ENCODE measurements at regions not wholly inside any gene's neighbourhood (a gene's known extent, or its start where the extent isn't known, plus 50 kb on each side); places are given as distances from the start of the nearest gene placed in this dataset.

DNA sequence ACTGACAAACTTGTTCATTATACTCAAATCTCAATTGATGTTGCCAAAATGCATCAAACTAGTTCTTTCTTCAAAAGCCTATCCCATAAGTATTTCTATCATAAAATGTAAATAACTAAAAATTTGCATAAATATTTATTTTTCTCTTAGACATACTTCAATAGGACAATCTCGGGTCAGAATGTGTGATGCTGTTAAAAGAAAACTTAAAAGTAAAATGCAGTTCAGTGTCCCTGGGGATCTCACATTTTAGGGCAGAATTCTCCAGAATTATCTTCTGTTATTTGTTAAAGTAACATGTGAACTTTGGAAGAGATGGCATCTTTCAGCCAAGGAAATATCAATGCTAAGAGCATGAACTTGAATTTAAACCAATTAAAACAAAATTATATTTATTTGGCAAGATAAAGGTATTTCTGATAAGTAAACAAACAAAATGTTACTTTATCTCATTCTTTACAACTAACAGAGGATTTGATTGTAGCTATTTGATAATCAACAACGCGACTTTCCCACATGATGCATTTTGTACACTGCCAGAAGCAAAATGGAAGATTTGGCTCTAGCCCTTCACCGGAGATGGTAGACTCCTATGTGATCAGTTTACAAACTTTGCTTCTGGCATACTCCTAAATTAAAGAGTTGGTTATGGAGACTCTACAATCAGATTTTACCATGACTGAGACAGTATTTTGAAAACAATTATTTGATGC is 169.5 kb upstream of the EDNRB start:
- Histone ChIP-seq H3K4me3 (ENCODE audit: low read depth, low read length, poor library complexity, severe bottlenecking) (no peak overlapping the region), H3K27me3 (ENCODE audit: insufficient read depth, low read length) (no peaks in the 10 kb centered on the region), H3K9me2 (ENCODE audit: low read depth, low read length) (no peaks in the 10 kb centered on the region; the same call in 1 of the 2 replicates), H2AFZ (ENCODE audit: low read length) (no peak overlapping the region), H3K9me3 (ENCODE audit: low read length) (no peaks in the 10 kb centered on the region; the same call in 1 of the 2 replicates), H3F3A (ENCODE audit: insufficient read depth, low read length) (no peaks in the 10 kb centered on the region), H3K36me3 (ENCODE audit: insufficient read depth, low read length) (no peaks in the 10 kb centered on the region), H3K4me2 (ENCODE audit: low read length) (no peak overlapping the region), H3K9ac (ENCODE audit: low read length) (no peak overlapping the region), H3K27ac (ENCODE audit: low read depth, low read length, poor library complexity, severe bottlenecking) (no peak overlapping the region), H3K4me1 (ENCODE audit: insufficient read depth, low read length, severe bottlenecking) (no peaks in the 10 kb centered on the region), H4K20me1 (ENCODE audit: insufficient read depth, low read length) (no peaks in the 10 kb centered on the region), H3K79me2 (ENCODE audit: insufficient read depth, low read length) (no peaks in the 10 kb centered on the region)
- TF ChIP-seq EZH2 (IDR thresholded peaks at IDR 0.05; ENCODE audit: borderline replicate concordance, low read length): no peak
- TF ChIP-seq, protein P1, sequence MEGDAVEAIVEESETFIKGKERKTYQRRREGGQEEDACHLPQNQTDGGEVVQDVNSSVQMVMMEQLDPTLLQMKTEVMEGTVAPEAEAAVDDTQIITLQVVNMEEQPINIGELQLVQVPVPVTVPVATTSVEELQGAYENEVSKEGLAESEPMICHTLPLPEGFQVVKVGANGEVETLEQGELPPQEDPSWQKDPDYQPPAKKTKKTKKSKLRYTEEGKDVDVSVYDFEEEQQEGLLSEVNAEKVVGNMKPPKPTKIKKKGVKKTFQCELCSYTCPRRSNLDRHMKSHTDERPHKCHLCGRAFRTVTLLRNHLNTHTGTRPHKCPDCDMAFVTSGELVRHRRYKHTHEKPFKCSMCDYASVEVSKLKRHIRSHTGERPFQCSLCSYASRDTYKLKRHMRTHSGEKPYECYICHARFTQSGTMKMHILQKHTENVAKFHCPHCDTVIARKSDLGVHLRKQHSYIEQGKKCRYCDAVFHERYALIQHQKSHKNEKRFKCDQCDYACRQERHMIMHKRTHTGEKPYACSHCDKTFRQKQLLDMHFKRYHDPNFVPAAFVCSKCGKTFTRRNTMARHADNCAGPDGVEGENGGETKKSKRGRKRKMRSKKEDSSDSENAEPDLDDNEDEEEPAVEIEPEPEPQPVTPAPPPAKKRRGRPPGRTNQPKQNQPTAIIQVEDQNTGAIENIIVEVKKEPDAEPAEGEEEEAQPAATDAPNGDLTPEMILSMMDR (IDR thresholded peaks at IDR 0.05; ENCODE audit: low read length): no peak

DNA sequence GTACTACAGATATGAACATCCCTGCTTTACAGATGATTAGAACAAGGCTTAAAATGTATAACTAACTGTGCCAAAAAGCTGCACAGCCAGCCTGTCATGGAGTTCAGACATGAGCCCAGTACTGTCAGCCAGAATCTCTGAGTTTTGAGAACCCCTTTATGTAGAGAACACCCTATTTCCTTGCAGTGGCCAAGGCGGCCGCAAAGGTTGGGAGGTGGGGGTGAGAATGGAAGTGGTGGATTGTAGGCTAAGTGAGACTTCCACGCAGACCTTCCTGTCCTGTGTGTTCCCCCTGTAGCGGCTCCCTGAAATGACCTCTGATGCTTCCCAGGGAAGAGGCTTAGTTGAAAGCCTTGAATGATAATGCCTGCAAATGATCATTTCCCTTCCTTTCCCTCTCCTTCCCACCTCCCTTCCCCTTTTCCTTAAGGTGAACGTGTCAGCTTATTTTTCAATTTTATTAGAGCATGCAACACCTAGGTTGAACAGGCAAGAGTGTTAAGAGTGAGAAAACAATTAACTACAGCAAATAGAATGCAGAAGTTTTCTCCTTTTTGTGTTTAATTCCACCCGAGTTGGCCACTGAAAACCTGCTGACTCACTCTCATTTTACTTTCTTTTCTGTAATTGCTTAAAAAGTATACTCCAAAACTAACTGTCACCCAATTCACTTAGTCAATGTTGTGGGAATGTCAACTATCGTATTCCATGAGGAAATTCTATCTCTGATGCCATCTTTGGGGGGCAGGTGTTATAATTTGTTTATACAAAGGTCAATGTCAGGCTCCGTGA is 167.0 kb upstream of the EDNRB start:
- Histone ChIP-seq H3K4me3 (ENCODE audit: low read depth, low read length, poor library complexity, severe bottlenecking) (no peak overlapping the region), H3K27ac (ENCODE audit: low read depth, low read length, poor library complexity, severe bottlenecking) (no peak overlapping the region), H3F3A (ENCODE audit: insufficient read depth, low read length) (no peaks in the 10 kb centered on the region), H3K4me1 (ENCODE audit: insufficient read depth, low read length, severe bottlenecking) (no peaks in the 10 kb centered on the region), H2AFZ (ENCODE audit: low read length) (no peak overlapping the region), H3K4me2 (ENCODE audit: low read length) (no peak overlapping the region), H3K9me3 (ENCODE audit: low read length) (no peaks in the 10 kb centered on the region), H3K9me2 (ENCODE audit: low read depth, low read length) (no peaks in the 10 kb centered on the region; the same call in 1 of the 2 replicates), H3K79me2 (ENCODE audit: insufficient read depth, low read length) (no peaks in the 10 kb centered on the region), H4K20me1 (ENCODE audit: insufficient read depth, low read length) (no peaks in the 10 kb centered on the region), H3K27me3 (ENCODE audit: insufficient read depth, low read length) (no peaks in the 10 kb centered on the region), H3K36me3 (ENCODE audit: insufficient read depth, low read length) (no peaks in the 10 kb centered on the region), H3K9ac (ENCODE audit: low read length) (no peak overlapping the region)
- TF ChIP-seq EZH2 (IDR thresholded peaks at IDR 0.05; ENCODE audit: borderline replicate concordance, low read length): no peak
- TF ChIP-seq, protein P1 (IDR thresholded peaks at IDR 0.05; ENCODE audit: low read length): no peak

DNA sequence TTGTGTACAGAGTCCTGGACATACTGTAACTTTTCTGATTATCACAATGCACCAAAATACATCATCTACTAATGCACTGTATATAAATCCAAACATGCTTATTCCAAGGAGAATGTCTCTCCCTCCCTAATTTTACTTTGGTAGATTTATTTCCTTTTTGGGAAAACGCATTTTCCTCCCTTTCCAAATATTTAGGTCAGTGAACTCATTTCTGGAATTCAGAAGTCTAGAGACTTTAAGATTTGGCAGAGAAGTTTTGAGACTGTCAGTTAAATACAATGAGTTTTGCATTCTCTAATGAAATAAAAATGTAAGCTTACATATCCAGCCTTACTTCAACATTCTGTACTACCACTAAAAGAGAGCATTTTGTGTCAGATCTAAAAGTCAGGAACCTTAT is 165.8 kb upstream of the EDNRB start:
- TF ChIP-seq, protein P1 (IDR thresholded peaks at IDR 0.05; ENCODE audit: low read length): no peak
- TF ChIP-seq EZH2 (IDR thresholded peaks at IDR 0.05; ENCODE audit: borderline replicate concordance, low read length): no peak
- Histone ChIP-seq H3K9me2 (ENCODE audit: low read depth, low read length) (no peaks in the 10 kb centered on the region; the same call in 1 of the 2 replicates), H3K27ac (ENCODE audit: low read depth, low read length, poor library complexity, severe bottlenecking) (no peak overlapping the region), H4K20me1 (ENCODE audit: insufficient read depth, low read length) (no peaks in the 10 kb centered on the region), H3K4me2 (ENCODE audit: low read length) (no peak overlapping the region), H3K4me3 (ENCODE audit: low read depth, low read length, poor library complexity, severe bottlenecking) (no peak overlapping the region), H2AFZ (ENCODE audit: low read length) (no peak overlapping the region), H3K9me3 (ENCODE audit: low read length) (no peaks in the 10 kb centered on the region), H3K79me2 (ENCODE audit: insufficient read depth, low read length) (no peaks in the 10 kb centered on the region), H3F3A (ENCODE audit: insufficient read depth, low read length) (no peaks in the 10 kb centered on the region), H3K36me3 (ENCODE audit: insufficient read depth, low read length) (no peaks in the 10 kb centered on the region), H3K4me1 (ENCODE audit: insufficient read depth, low read length, severe bottlenecking) (no peaks in the 10 kb centered on the region), H3K27me3 (ENCODE audit: insufficient read depth, low read length) (no peaks in the 10 kb centered on the region), H3K9ac (ENCODE audit: low read length) (no peak overlapping the region)

Measured in OCI-LY1 (cell line).